T47D (cell line): ENCODE measurements at regions not wholly inside any gene's neighbourhood (a gene's known extent, or its start where the extent isn't known, plus 50 kb on each side); places are given as distances from the start of the nearest gene placed in this dataset.

Source experiments
- DNase-seq, 2 experiments: peaks; one replicate each; pipeline versions ENCODE4 v3.0.0 to v3.0.0-alpha.2; 2011 to 2012; ENCODE audit warnings: low read depth in 1 of 2, low spot score in 1 of 2
- JUND ChIP-seq: IDR thresholded peaks from 2 replicates; pipeline ENCODE4 v1.6.1; 2012; ENCODE audit warnings: low read depth
- in situ Hi-C: cut with HindIII; loops from 2 replicates; pipeline ENCODE4 v1.10.0; 2016; ENCODE audit warnings: low sequenced_read_pairs, low pct_unique_long_range_greater_than_20kb

GRCh38 chr14:34004881-34005280 lies 54.0 kb upstream of the EGLN3 start:
- DNase-seq = no peak
- TF ChIP-seq JUND = no peak
- in situ Hi-C loops = no loop called here

- DNase-seq = no peak
- no peak for TF ChIP-seq JUND
- in situ Hi-C loops = no loop called here
Observed at GRCh38 chr14:34003691-34004090, 52.8 kb upstream of the EGLN3 start.

- no peak for DNase-seq
- no peak for TF ChIP-seq JUND
- in situ Hi-C loops = no loop called here
Observed at GRCh38 chr14:34003082-34003668, 52.3 kb upstream of the EGLN3 start.
